ENCODE measurements at regions not wholly inside any gene's neighbourhood (a gene's known extent, or its start where the extent isn't known, plus 50 kb on each side); places are given as distances from the start of the nearest gene placed in this dataset.

DNA sequence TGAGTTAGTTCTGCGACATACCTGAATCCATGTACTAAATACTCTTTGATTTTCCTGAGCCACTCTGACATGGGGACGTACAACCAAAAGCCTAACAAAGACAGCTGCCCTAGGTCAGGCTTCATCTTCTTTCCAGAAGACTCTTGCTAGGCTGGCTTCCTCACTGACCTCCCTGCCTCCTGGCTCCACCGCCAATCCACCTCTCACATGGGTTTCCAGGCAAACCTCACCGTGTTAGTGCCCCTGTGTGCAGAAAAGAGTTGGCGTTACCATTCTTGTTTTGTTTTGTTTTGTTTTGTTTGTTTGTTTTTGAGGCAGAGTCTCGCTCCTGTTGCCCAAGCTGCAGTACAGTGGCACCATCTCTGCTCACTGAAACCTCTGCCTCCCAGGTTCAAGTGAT lies 135.3 kb downstream of the WSCD1 start (continued):
- TF ChIP-seq, protein P1, sequence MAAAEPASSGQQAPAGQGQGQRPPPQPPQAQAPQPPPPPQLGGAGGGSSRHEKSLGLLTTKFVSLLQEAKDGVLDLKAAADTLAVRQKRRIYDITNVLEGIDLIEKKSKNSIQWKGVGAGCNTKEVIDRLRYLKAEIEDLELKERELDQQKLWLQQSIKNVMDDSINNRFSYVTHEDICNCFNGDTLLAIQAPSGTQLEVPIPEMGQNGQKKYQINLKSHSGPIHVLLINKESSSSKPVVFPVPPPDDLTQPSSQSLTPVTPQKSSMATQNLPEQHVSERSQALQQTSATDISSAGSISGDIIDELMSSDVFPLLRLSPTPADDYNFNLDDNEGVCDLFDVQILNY (CRISPR knock-in tag; IDR thresholded peaks at IDR 0.05), result no peak
- TF ChIP-seq KAT7 (CRISPR knock-in tag; IDR thresholded peaks at IDR 0.05; ENCODE audit: borderline replicate concordance) (no peak), NR1H2 (CRISPR knock-in tag; IDR thresholded peaks at IDR 0.05) (no peak), CBFB (CRISPR knock-in tag; IDR thresholded peaks at IDR 0.05; ENCODE audit: low read depth) (no peak), NR3C1 (CRISPR knock-in tag; conservative IDR thresholded peaks at IDR 0.05; ENCODE audit: low read depth) (no peak), SMAD4 (CRISPR knock-in tag; IDR thresholded peaks at IDR 0.05) (no peak), ZNF232 (CRISPR knock-in tag; IDR thresholded peaks at IDR 0.05) (no peak)
- TF ChIP-seq, protein P2, sequence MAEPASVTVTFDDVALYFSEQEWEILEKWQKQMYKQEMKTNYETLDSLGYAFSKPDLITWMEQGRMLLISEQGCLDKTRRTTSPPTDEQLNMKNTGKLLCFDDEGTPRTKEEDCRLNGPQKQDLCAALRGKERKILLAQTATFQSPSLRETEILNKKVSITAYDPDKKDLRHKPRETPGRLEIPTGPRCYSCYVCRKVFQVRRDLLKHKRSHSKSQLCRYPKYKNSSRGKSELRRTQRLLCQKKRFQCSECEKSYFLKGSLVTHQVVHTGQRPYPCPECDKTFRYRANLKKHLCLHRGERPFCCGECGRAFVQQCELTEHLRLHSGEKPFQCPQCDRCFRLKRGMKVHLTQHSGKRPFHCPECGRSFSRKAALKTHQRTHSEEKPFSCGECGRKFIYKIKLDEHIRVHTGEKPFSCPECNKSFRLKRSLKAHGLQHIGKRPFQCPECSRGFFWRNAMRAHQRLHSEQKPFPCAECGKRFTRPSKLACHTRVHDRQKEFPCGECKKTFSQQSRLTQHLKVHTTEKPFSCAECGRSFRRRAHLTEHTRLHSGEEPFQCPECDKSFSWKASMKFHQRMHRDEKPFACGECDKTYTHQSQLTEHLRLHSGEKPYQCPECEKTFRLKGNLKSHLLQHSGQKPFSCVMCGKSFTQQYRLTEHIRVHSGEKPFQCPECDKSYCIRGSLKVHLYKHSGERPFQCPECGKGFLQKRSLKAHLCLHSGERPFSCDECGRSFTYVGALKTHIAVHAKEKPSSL (CRISPR knock-in tag; conservative IDR thresholded peaks at IDR 0.05), result no peak

DNA sequence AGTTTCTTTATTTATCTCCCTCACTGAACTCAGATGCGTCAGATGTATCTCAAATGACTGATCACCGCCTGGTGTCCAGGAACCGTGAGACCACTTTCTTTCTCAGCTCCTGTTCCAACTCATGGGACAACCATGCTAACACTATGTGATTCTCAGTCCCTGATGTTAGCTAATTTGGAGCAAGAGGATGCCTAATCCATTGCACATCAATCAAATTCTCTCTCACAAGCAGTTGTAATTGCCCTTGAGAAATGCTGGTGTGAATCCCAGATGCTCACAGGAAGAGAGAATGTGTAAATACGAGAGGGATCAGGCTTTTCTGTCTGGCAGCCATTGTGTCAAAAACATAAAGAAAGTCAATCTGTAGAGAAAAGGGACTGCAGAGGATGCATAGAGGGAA lies 134.9 kb downstream of the WSCD1 start:
- POLR2A ChIA-PET, result no interaction called here
- Mint-ChIP-seq H3K27me3 (ENCODE audit: low read depth) (no peaks in the 10 kb centered on the region), H3K4me3 (no peak overlapping the region), H3K36me3 (no peaks in the 10 kb centered on the region), H3K4me1 (no peaks in the 10 kb centered on the region), H3K9me3 (no peaks in the 10 kb centered on the region), H3K27ac (no peak overlapping the region)
- CTCF ChIA-PET, result no interaction called here
- ATAC-seq (no peak), DNase-seq (ENCODE audit: low spot score) (no peak)
- TF ChIP-seq, protein P3, sequence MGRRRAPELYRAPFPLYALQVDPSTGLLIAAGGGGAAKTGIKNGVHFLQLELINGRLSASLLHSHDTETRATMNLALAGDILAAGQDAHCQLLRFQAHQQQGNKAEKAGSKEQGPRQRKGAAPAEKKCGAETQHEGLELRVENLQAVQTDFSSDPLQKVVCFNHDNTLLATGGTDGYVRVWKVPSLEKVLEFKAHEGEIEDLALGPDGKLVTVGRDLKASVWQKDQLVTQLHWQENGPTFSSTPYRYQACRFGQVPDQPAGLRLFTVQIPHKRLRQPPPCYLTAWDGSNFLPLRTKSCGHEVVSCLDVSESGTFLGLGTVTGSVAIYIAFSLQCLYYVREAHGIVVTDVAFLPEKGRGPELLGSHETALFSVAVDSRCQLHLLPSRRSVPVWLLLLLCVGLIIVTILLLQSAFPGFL (CRISPR knock-in tag; IDR thresholded peaks at IDR 0.05; ENCODE audit: borderline replicate concordance), result no peak
- TF ChIP-seq, protein P4, sequence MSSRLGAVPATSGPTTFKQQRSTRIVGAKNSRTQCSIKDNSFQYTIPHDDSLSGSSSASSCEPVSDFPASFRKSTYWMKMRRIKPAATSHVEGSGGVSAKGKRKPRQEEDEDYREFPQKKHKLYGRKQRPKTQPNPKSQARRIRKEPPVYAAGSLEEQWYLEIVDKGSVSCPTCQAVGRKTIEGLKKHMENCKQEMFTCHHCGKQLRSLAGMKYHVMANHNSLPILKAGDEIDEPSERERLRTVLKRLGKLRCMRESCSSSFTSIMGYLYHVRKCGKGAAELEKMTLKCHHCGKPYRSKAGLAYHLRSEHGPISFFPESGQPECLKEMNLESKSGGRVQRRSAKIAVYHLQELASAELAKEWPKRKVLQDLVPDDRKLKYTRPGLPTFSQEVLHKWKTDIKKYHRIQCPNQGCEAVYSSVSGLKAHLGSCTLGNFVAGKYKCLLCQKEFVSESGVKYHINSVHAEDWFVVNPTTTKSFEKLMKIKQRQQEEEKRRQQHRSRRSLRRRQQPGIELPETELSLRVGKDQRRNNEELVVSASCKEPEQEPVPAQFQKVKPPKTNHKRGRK (CRISPR knock-in tag; IDR thresholded peaks at IDR 0.05; ENCODE audit: borderline replicate concordance), result no peak
- no peak for TF ChIP-seq TCF7 (CRISPR knock-in tag; IDR thresholded peaks at IDR 0.05; ENCODE audit: low read depth)
- no peak for TF ChIP-seq ZNF423 (CRISPR knock-in tag; IDR thresholded peaks at IDR 0.05)
- TF ChIP-seq TEAD1 (CRISPR knock-in tag; IDR thresholded peaks at IDR 0.05), result no peak
- TF ChIP-seq ETV6 (CRISPR knock-in tag; IDR thresholded peaks at IDR 0.05), result no peak
- TF ChIP-seq, protein P5, sequence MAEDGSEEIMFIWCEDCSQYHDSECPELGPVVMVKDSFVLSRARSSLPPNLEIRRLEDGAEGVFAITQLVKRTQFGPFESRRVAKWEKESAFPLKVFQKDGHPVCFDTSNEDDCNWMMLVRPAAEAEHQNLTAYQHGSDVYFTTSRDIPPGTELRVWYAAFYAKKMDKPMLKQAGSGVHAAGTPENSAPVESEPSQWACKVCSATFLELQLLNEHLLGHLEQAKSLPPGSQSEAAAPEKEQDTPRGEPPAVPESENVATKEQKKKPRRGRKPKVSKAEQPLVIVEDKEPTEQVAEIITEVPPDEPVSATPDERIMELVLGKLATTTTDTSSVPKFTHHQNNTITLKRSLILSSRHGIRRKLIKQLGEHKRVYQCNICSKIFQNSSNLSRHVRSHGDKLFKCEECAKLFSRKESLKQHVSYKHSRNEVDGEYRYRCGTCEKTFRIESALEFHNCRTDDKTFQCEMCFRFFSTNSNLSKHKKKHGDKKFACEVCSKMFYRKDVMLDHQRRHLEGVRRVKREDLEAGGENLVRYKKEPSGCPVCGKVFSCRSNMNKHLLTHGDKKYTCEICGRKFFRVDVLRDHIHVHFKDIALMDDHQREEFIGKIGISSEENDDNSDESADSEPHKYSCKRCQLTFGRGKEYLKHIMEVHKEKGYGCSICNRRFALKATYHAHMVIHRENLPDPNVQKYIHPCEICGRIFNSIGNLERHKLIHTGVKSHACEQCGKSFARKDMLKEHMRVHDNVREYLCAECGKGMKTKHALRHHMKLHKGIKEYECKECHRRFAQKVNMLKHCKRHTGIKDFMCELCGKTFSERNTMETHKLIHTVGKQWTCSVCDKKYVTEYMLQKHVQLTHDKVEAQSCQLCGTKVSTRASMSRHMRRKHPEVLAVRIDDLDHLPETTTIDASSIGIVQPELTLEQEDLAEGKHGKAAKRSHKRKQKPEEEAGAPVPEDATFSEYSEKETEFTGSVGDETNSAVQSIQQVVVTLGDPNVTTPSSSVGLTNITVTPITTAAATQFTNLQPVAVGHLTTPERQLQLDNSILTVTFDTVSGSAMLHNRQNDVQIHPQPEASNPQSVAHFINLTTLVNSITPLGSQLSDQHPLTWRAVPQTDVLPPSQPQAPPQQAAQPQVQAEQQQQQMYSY (CRISPR knock-in tag; IDR thresholded peaks at IDR 0.05), result no peak
- no peak for TF ChIP-seq MXD4 (CRISPR knock-in tag; IDR thresholded peaks at IDR 0.05; ENCODE audit: borderline replicate concordance)
- TF ChIP-seq SMAD3 (CRISPR knock-in tag; IDR thresholded peaks at IDR 0.05; ENCODE audit: borderline replicate concordance), result no peak
- TF ChIP-seq, protein P6, sequence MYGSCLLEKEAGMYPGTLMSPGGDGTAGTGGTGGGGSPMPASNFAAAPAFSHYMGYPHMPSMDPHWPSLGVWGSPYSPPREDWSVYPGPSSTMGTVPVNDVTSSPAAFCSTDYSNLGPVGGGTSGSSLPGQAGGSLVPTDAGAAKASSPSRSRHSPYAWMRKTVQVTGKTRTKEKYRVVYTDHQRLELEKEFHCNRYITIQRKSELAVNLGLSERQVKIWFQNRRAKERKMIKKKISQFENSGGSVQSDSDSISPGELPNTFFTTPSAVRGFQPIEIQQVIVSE (CRISPR knock-in tag; IDR thresholded peaks at IDR 0.05; ENCODE audit: borderline replicate concordance), result no peak
